SH-SY5Y (cell line): ENCODE measurements at regions not wholly inside any gene's neighbourhood (a gene's known extent, or its start where the extent isn't known, plus 50 kb on each side); places are given as distances from the start of the nearest gene placed in this dataset.

Experiments used
- GATA2 ChIP-seq: IDR thresholded peaks from 2 replicates; pipeline ENCODE4 v1.6.1; 2011; ENCODE audit warnings: mild to moderate bottlenecking, low read depth, low read length
- GATA3 ChIP-seq: IDR thresholded peaks from 2 replicates; pipeline ENCODE4 v1.6.1; 2011; ENCODE audit warnings: low read depth, mild to moderate bottlenecking, low read length, moderate library complexity

GRCh38 chr12:23197266-23197665 lies 572.3 kb downstream of the ETNK1 start:
- TF ChIP-seq GATA2, result no peak
- TF ChIP-seq GATA3, result no peak
